GM13976 (cell line): ENCODE measurements at regions not wholly inside any gene's neighbourhood (a gene's known extent, or its start where the extent isn't known, plus 50 kb on each side); places are given as distances from the start of the nearest gene placed in this dataset.

ENCODE experiments used
- DNase-seq: peaks from one replicate; pipeline ENCODE4 v3.0.0; 2012; ENCODE audit warnings: low spot score
- in situ Hi-C: fragments of 300-500 bp; cut with MboI; formaldehyde crosslinking; loops from one replicate; pipeline ENCODE4 v1.12.0; 2022; ENCODE audit warnings: low sequenced_read_pairs, mixed read lengths, inconsistent platforms; ENCODE audit not compliant: unreplicated experiment
- TF ChIP-seq, protein P1 (sequence below): IDR thresholded peaks from 2 replicates; pipeline ENCODE4 v1.5.1; 2012; ENCODE audit warnings: borderline replicate concordance, mild to moderate bottlenecking; ENCODE audit not compliant: insufficient read depth; ENCODE audit errors: extremely low read depth, missing control alignments, control extremely low read depth

DNA sequence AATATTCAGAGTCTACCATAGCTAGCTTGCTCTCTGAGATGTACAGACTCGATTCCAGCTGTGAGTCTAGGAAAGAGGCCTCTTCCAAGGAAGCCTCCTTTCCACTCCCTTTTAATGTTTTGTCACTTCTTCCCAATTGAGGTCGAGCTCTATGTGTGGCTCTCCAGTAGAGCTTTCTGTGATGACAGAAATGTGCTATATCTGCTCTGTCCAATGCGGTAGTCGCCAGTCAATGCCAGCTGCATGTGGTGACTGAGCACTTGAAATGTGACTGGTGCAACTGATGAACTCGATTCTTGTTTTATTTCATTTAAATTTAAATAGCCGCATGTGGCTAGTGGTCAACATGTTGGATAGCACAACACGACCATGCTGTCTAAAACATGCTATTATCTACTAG, 387.0 kb upstream of the NRP1 start:
- in situ Hi-C loops = no loop called here
- TF ChIP-seq, protein P1, sequence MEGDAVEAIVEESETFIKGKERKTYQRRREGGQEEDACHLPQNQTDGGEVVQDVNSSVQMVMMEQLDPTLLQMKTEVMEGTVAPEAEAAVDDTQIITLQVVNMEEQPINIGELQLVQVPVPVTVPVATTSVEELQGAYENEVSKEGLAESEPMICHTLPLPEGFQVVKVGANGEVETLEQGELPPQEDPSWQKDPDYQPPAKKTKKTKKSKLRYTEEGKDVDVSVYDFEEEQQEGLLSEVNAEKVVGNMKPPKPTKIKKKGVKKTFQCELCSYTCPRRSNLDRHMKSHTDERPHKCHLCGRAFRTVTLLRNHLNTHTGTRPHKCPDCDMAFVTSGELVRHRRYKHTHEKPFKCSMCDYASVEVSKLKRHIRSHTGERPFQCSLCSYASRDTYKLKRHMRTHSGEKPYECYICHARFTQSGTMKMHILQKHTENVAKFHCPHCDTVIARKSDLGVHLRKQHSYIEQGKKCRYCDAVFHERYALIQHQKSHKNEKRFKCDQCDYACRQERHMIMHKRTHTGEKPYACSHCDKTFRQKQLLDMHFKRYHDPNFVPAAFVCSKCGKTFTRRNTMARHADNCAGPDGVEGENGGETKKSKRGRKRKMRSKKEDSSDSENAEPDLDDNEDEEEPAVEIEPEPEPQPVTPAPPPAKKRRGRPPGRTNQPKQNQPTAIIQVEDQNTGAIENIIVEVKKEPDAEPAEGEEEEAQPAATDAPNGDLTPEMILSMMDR = no peak
- DNase-seq = no peak

DNA sequence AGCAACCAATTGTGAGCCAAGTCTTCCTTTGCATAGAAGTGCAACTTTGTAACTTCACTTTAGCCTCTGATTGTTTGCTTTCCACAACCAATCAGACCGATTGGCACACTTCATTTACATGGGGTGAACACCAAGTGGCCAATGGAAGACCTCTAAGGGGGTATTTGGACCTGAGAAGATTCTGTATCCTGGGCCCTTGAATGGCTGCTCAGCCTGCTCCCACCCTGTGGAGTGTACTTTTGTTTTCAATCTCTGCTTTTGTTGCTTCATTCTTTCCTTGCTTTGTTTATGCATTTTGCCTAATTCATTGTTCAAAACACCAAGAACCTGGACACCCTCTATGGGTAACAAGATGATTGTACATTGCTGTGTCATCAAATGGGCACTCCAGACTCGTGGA, 385.7 kb upstream of the NRP1 start:
- DNase-seq = no peak
- TF ChIP-seq, protein P1 = no peak
- in situ Hi-C loops = no loop called here

DNA sequence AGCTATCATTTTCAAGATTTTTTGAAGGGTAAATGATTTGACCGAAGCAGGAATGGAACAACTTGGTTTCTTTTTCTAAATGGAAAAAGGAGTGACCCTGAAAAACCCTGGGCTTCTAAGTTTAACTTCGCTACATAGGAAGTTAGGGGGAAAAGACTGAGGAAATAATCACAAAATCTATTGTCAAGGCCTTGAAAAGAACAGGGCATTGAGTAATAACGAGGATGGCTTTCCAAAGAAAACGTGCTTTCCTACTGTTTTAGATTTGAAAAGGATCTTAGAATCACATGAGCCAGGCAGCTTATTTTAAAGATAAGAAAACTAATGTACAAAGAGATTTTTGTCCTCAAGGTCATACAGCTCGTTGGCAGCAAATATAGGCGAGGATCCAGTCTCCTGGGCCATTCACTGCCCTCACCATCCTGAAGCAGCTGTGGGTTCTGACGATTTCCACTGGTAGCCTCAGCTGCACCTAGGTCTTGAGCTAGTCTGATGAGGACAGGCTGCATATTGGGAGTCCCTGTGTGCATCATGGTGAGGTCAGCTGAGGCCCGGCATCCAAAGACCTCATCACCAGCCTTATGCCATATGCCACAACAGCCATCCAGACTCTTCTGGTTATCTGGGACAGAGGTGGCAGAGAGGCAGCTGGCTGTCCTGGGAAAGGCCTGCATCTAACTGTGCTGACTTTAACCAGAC, 384.7 kb upstream of the NRP1 start:
- in situ Hi-C loops = no loop called here
- no peak for DNase-seq
- TF ChIP-seq, protein P1 = no peak

DNA sequence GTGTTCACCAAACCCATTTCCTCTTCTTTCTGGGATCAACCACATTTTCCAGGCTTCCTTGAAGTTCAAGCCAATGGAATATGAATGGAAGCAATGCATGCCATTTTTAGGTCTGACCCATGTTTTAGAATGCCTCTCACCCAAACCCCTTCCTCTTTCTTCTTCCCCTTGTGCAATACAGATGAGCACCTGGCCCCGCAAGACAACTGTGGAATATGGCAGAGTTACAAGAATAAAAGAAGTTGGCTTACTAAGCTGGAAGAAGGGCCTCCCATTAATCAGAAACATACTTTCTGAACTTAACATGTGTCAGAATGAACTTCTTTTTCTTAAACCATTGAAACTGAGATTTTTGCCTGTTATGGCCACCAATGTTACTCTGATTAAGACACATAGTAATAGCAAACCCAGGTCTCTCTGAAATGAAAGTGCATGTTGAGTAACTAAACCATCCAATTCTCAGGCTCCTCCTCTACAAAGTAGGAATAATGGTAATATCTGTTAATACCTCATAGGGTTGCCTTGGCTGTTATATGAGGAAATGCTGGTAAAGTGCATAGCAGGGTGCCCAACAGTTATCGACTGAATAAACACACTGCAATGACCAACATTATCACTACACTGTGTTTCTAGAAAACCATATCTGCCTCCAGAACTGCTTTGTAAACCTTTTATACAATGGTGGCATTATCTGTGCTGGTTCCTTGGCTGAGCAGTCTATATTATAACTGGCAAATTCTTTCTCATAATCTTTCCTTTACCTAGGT, 382.2 kb upstream of the NRP1 start:
- TF ChIP-seq, protein P1 = no peak
- in situ Hi-C loops = no loop called here
- DNase-seq = no peak

DNA sequence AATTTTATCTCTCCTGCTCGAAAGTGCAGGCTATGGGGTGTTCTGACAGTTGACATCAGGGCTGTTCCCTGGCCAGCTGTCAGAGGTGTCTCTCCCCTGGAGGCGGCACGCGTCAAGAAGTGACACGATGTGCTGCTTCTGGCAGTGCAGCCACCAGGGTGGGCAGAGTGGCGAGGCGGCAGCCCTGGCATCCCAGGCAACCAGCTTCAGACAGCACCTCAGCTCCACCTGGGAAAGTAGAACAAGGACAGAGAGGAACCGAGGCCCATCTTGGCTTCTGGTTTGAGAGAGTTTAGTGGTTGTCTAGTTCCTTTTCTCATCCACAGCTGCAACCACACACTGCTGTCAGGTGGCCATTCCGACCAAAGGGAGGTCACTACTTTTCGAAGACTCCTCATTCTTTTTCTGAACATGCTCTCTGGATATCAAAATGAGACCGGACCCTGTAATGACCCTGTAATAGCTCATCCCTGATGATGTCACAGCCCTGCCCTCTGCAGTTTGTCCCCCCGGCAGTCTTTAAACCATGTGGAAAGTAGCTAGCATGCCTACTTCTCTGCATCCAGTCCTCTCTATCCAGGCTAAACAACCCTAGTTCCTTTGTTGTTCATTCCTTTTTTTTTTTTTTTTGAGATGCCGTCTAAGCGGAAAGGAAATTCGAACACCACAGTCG, 381.0 kb upstream of the NRP1 start:
- TF ChIP-seq, protein P1 = no peak
- DNase-seq = no peak
- in situ Hi-C loops = no loop called here

DNA sequence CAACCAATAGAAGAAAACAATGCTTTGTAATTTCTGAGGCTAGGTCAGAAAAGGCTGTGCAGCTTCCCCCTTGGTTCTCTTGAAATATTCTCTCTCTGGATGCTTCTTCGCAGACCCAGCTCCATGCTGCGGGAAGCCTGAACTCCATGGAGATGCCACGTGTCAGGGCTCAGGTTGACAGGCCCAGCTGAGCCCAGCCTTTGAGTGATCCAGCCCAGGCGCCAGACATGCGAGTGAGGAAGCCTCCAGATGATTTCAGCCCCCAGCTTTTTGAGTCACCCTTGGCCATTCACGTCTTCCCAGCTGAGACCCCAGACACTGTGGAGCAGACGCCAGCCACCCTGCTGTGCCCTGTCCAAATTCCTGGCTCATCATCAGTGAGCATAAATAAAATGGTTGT, 378.4 kb upstream of the NRP1 start:
- TF ChIP-seq, protein P1 = no peak
- in situ Hi-C loops = no loop called here
- DNase-seq = no peak
